22Rv1 (cell line): ENCODE measurements at regions not wholly inside any gene's neighbourhood (a gene's known extent, or its start where the extent isn't known, plus 50 kb on each side); places are given as distances from the start of the nearest gene placed in this dataset.

Experiments
- CTCF ChIP-seq: fragments of 450-650 bp; IDR thresholded peaks from 2 replicates; pipeline ENCODE4 v1.5.1; 2017; ENCODE audit warnings: mild to moderate bottlenecking
- ZFX ChIP-seq: fragments of 450-650 bp; IDR thresholded peaks from 2 replicates; pipeline ENCODE4 v1.6.1; 2017; ENCODE audit warnings: antibody characterized with exemption, borderline replicate concordance

GRCh38 chr12:105946493-105946901 lies 192.3 kb downstream of the NUAK1 start:
- TF ChIP-seq CTCF (no peak), ZFX (no peak)
